H1 (cell line): ENCODE measurements at regions not wholly inside any gene's neighbourhood (a gene's known extent, or its start where the extent isn't known, plus 50 kb on each side); places are given as distances from the start of the nearest gene placed in this dataset.

ENCODE experiments used
- CTCF ChIA-PET: fragments of 300-600 bp; sonication (Branson Sonifier 250); formaldehyde crosslinking; loops from one replicate; lab custom pipeline; 2021; ENCODE audit not compliant: partially characterized antibody; lab: Charles Lee
- POLR2A ChIA-PET: fragments of 300-600 bp; sonication (Branson Sonifier 250); formaldehyde crosslinking; loops from one replicate; lab custom pipeline; 2021; ENCODE audit warnings: inconsistent platforms; ENCODE audit not compliant: partially characterized antibody; lab: Charles Lee
- DNase-seq, 2 experiments: peaks; one replicate each; pipeline versions ENCODE4 v3.0.0 to v3.0.0-alpha.2; 2010 to 2022; ENCODE audit warnings: low spot score in 2 of 2, low read depth in 1 of 2, mixed read lengths in 1 of 2
- FAIRE-seq: peaks from 2 replicates; lab custom pipeline; 2011; peaks lifted over from hg19 to GRCh38; lab: Jason Lieb, UNC
- H2AFZ ChIP-seq: 2 replicates; pipeline ENCODE4 v1.8.1; 2012; ENCODE audit warnings: low read length, inconsistent platforms
- H2AK5ac ChIP-seq: 2 replicates; pipeline ENCODE4 v1.6.1; 2013; ENCODE audit warnings: low read depth, low read length
- H2BK120ac ChIP-seq: replicated peaks from 2 replicates; pipeline ENCODE3; 2013; ENCODE audit warnings: low read depth, low read length, inconsistent platforms
- H2BK12ac ChIP-seq: 2 replicates; pipeline ENCODE4 v1.6.1; 2013; ENCODE audit warnings: low read depth, low read length
- H2BK15ac ChIP-seq: 2 replicates; pipeline ENCODE4 v1.6.1; 2013; ENCODE audit warnings: low read length
- H2BK20ac ChIP-seq: 2 replicates; pipeline ENCODE4 v1.6.1; 2013; ENCODE audit warnings: low read length
- H2BK5ac ChIP-seq: 2 replicates; pipeline ENCODE4 v1.6.1; 2013; ENCODE audit warnings: low read depth, low read length
- H3K14ac ChIP-seq: 2 replicates; pipeline ENCODE4 v1.6.1; 2013; ENCODE audit warnings: inconsistent platforms; ENCODE audit not compliant: insufficient read length
- H3K18ac ChIP-seq: 2 replicates; pipeline ENCODE4 v1.6.1; 2013; ENCODE audit warnings: low read length; ENCODE audit errors: extremely low read depth
- H3K23ac ChIP-seq: 2 replicates; pipeline ENCODE4 v1.6.1; 2013; ENCODE audit warnings: inconsistent platforms; ENCODE audit not compliant: insufficient read length
- H3K23me2 ChIP-seq: 2 replicates; pipeline ENCODE4 v1.6.1; 2013; ENCODE audit warnings: low read depth, low read length
- H3K27ac ChIP-seq: 2 replicates; pipeline ENCODE4 v1.6.1; 2011; ENCODE audit warnings: low read depth, low read length, inconsistent platforms
- H3K27me3 ChIP-seq, 4 experiments: replicated peaks in 1 of 4; 1 replicate in 1 of 4; 2 replicates in 3 of 4; pipeline versions ENCODE4 v1.6.1 to v1.8.1; 2011 to 2013; ENCODE audit warnings: low read length in 3 of 4, mild to moderate bottlenecking in 3 of 4, inconsistent platforms in 2 of 4, mixed read lengths in 2 of 4, moderate library complexity in 1 of 4; ENCODE audit not compliant: control insufficient read depth in 3 of 4, insufficient read depth in 3 of 4; ENCODE audit errors: extremely low read depth in 1 of 4
- H3K36me3 ChIP-seq, 4 experiments: 2 replicates each; pipeline versions ENCODE4 v1.6.1 to v1.8.1; 2011 to 2013; ENCODE audit warnings: mild to moderate bottlenecking in 4 of 4, low read length in 3 of 4, moderate library complexity in 2 of 4, control low read depth in 1 of 4, inconsistent platforms in 1 of 4; ENCODE audit not compliant: insufficient read depth in 4 of 4, control insufficient read depth in 2 of 4
- H3K4ac ChIP-seq: replicated peaks from 2 replicates; pipeline ENCODE3; 2013; ENCODE audit warnings: low read length, low read depth, mixed read lengths, inconsistent platforms; ENCODE audit not compliant: insufficient read length
- H3K4me1 ChIP-seq, 4 experiments: replicated peaks in 1 of 4; 1 replicate in 1 of 4; 2 replicates in 3 of 4; pipeline versions ENCODE4 v1.6.1 to v1.8.1; 2011 to 2013; ENCODE audit warnings: low read length in 3 of 4, inconsistent platforms in 2 of 4, mixed read lengths in 1 of 4; ENCODE audit not compliant: insufficient read depth in 4 of 4, control insufficient read depth in 3 of 4
- H3K4me2 ChIP-seq, 2 experiments: 2 replicates each; pipeline versions ENCODE4 v1.6.1 to v1.8.1; 2011 to 2013; ENCODE audit warnings: low read depth in 2 of 2, low read length in 2 of 2, control low read depth in 1 of 2, inconsistent platforms in 1 of 2, mild to moderate bottlenecking in 1 of 2; ENCODE audit not compliant: insufficient read depth in 1 of 2
- H3K4me3 ChIP-seq, 4 experiments: fragments of 200-600, 300-600 bp in 1 of 4; sonication (generic), shearing (Covaris generic), sonication (Bioruptor Twin) in 1 of 4; 2 replicates each; pipeline versions ENCODE4 v1.5.1 to v1.8.1; 2011 to 2016; ENCODE audit warnings: low read length in 4 of 4, low read depth in 3 of 4, control low read depth in 2 of 4, inconsistent platforms in 2 of 4, mild to moderate bottlenecking in 2 of 4, mixed read lengths in 1 of 4, moderate library complexity in 1 of 4; ENCODE audit not compliant: insufficient read depth in 2 of 4; ENCODE audit errors: extremely low read depth in 1 of 4
- H3K56ac ChIP-seq: replicated peaks from 2 replicates; pipeline ENCODE3; 2013; ENCODE audit warnings: low read depth, mild to moderate bottlenecking, mixed read lengths, low read length, inconsistent platforms; ENCODE audit not compliant: insufficient read length
- H3K79me1 ChIP-seq: 2 replicates; pipeline ENCODE4 v1.6.1; 2013; ENCODE audit warnings: low read depth, low read length, control low read depth
- H3K79me2 ChIP-seq, 2 experiments: 2 replicates each; pipeline versions ENCODE4 v1.6.1 to v1.8.1; 2012 to 2013; ENCODE audit warnings: low read length in 2 of 2, mild to moderate bottlenecking in 2 of 2, inconsistent platforms in 1 of 2; ENCODE audit not compliant: insufficient read depth in 2 of 2, control insufficient read depth in 1 of 2
- H3K9ac ChIP-seq, 4 experiments: replicated peaks in 1 of 4; 1 replicate in 1 of 4; 2 replicates in 3 of 4; pipeline versions ENCODE4 v1.6.1 to v1.8.1; 2011 to 2013; ENCODE audit warnings: low read depth in 3 of 4, low read length in 3 of 4, control low read depth in 2 of 4, mild to moderate bottlenecking in 2 of 4, moderate library complexity in 2 of 4, inconsistent platforms in 1 of 4; ENCODE audit errors: extremely low read depth in 1 of 4
- H3K9me3 ChIP-seq, 2 experiments: 2 replicates each; pipeline versions ENCODE4 v1.6.1 to v1.8.1; 2012 to 2013; ENCODE audit warnings: mild to moderate bottlenecking in 2 of 2, moderate library complexity in 2 of 2, control low read depth in 1 of 2, inconsistent platforms in 1 of 2, low read depth in 1 of 2, low read length in 1 of 2, mixed read lengths in 1 of 2; ENCODE audit not compliant: insufficient read depth in 2 of 2
- H4K20me1 ChIP-seq, 2 experiments: replicated peaks in 1 of 2; 2 replicates each; pipeline versions ENCODE3 to v1.8.1; 2011 to 2013; ENCODE audit warnings: inconsistent platforms in 2 of 2, low read length in 2 of 2, mild to moderate bottlenecking in 1 of 2; ENCODE audit not compliant: insufficient read depth in 2 of 2, control insufficient read depth in 1 of 2
- H4K5ac ChIP-seq: 2 replicates; pipeline ENCODE4 v1.6.1; 2013; ENCODE audit warnings: low read length, low read depth, mixed read lengths, inconsistent platforms; ENCODE audit not compliant: insufficient read length
- H4K8ac ChIP-seq: 2 replicates; pipeline ENCODE4 v1.8.0; 2013; ENCODE audit warnings: mild to moderate bottlenecking, moderate library complexity, low read length, inconsistent platforms; ENCODE audit not compliant: insufficient read depth; ENCODE audit errors: extremely low read depth
- H4K91ac ChIP-seq: replicated peaks from 2 replicates; pipeline ENCODE3; 2013; ENCODE audit warnings: low read length, mixed read lengths, inconsistent platforms; ENCODE audit not compliant: insufficient read length
- CBX8 ChIP-seq: fragments of 300-800, 300-1000 bp; sonication (generic); IDR thresholded peaks from 2 replicates; pipeline ENCODE4 v1.7.1; 2016; ENCODE audit warnings: low read depth, low read length, borderline replicate concordance
- EP300 ChIP-seq, 2 experiments: IDR thresholded peaks; 1 replicate in 1 of 2; 2 replicates in 1 of 2; pipeline ENCODE4 v1.6.1; 2011 to 2012; ENCODE audit warnings: low read depth in 2 of 2, low read length in 2 of 2, mild to moderate bottlenecking in 2 of 2, borderline replicate concordance in 1 of 2, inconsistent platforms in 1 of 2, moderate library complexity in 1 of 2
- JUND ChIP-seq: IDR thresholded peaks from 2 replicates; pipeline ENCODE4 v1.6.1; 2011; ENCODE audit warnings: mild to moderate bottlenecking, improper control_type of control experiment, low read length
- NRF1 ChIP-seq: IDR thresholded peaks from 2 replicates; pipeline ENCODE4 v1.6.1; 2011; ENCODE audit warnings: mild to moderate bottlenecking, low read depth, low read length, improper control_type of control experiment
- RNF2 ChIP-seq: fragments of 200-900, 300-1000 bp; sonication (generic); IDR thresholded peaks from 2 replicates; pipeline ENCODE4 v1.7.1; 2016; ENCODE audit warnings: borderline replicate concordance, low read depth, mild to moderate bottlenecking, antibody characterized with exemption, low read length; ENCODE audit not compliant: poor library complexity, severe bottlenecking; ENCODE audit errors: missing control alignments
- SIRT6 ChIP-seq: IDR thresholded peaks from one replicate; pipeline ENCODE4 v1.7.1; 2012; ENCODE audit warnings: low read length, inconsistent platforms
- WGBS, 2 experiments: shearing (Covaris generic) in 1 of 2; methylation state at CpG; one replicate each; pipeline versions ENCODE4 v1.1.6 to v1.1.7; 2013 to 2015; ENCODE audit warnings: low lambda C conversion rate in 2 of 2, mixed read lengths in 2 of 2, inconsistent platforms in 1 of 2, low coverage in 1 of 2, missing lambda C conversion rate in 1 of 2; ENCODE audit not compliant: insufficient replicate concordance in 2 of 2, insufficient coverage in 1 of 2, insufficient read length in 1 of 2; ENCODE audit errors: extremely low coverage in 1 of 2, missing lambda C conversion rate in 1 of 2; 5-methylcytosine and 5-hydroxymethylcytosine counted together

DNA sequence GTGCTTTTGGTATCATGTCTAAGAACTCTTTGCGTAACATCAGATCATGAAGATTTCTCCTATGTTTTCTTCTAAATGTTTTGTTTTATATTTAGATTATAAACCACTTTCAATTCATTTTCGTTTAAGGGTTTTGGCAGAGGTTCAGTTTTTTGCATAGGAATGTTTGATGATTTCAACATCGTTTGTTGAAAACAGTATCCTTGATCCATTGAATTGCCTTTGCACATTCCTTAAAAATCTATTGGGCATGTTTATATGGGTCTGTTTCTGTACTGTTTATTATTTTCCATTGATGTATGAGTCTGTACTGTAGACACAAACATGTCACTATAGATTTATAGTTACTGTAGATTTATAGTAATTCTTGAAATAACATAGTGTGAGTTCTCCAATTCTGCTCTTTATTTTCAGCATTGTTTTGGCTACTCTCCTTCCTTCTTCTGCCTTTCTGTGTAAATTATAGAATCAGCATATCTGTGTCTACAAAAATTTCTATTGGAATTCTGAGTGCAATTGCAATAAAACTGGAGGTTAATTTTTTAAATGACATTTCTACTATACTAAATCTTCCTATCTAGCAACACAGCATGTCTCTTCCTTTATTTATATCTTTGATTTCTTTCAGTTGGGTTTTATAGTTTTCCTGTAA, 374.0 kb downstream of the SV2B start:
- Histone ChIP-seq H3K27ac (no peak overlapping the region), H3K4ac (no peak overlapping the region), H2BK15ac (no peak overlapping the region), H3K23me2 (no peaks in the 10 kb centered on the region), H3K9ac (no peak overlapping the region), H3K14ac (no peak overlapping the region), H2BK5ac (no peak overlapping the region), H2AFZ (no peak overlapping the region), H3K4me2 (no peak overlapping the region), H3K79me1 (no peaks in the 10 kb centered on the region), H2AK5ac (no peak overlapping the region), H2BK120ac (no peak overlapping the region), H3K79me2 (no peaks in the 10 kb centered on the region), H3K18ac (no peak overlapping the region), H2BK20ac (no peak overlapping the region), H4K8ac (no peak overlapping the region), H4K5ac (no peak overlapping the region), H4K91ac (no peak overlapping the region), H3K23ac (no peak overlapping the region), H3K56ac (no peak overlapping the region), H3K36me3 (no peaks in the 10 kb centered on the region), H4K20me1 (no peaks in the 10 kb centered on the region), H2BK12ac (no peak overlapping the region), H3K4me3 (no peak overlapping the region), H3K27me3 (no peaks in the 10 kb centered on the region), H3K9me3 (no peaks in the 10 kb centered on the region), H3K4me1 (no peaks in the 10 kb centered on the region)
- 63% methylated on average over 3 of the region's 3 CpGs; no CpG with 5 or more reads in 1 of the 2 experiments for WGBS, 2 experiments
- CTCF ChIA-PET, result no interaction called here
- no peak for DNase-seq
- no peak for FAIRE-seq
- POLR2A ChIA-PET, result no interaction called here
- no peak for TF ChIP-seq RNF2
- TF ChIP-seq JUND, result no peak
- TF ChIP-seq CBX8, result no peak
- no peak for TF ChIP-seq SIRT6
- TF ChIP-seq EP300 (IDR thresholded peaks at IDR 0.05; ENCODE audit: borderline replicate concordance in 1 of 2, low read depth in 2 of 2, low read length in 2 of 2), result no peak
- no peak for TF ChIP-seq NRF1
